ENCODE measurements at regions not wholly inside any gene's neighbourhood (a gene's known extent, or its start where the extent isn't known, plus 50 kb on each side); places are given as distances from the start of the nearest gene placed in this dataset.

DNA sequence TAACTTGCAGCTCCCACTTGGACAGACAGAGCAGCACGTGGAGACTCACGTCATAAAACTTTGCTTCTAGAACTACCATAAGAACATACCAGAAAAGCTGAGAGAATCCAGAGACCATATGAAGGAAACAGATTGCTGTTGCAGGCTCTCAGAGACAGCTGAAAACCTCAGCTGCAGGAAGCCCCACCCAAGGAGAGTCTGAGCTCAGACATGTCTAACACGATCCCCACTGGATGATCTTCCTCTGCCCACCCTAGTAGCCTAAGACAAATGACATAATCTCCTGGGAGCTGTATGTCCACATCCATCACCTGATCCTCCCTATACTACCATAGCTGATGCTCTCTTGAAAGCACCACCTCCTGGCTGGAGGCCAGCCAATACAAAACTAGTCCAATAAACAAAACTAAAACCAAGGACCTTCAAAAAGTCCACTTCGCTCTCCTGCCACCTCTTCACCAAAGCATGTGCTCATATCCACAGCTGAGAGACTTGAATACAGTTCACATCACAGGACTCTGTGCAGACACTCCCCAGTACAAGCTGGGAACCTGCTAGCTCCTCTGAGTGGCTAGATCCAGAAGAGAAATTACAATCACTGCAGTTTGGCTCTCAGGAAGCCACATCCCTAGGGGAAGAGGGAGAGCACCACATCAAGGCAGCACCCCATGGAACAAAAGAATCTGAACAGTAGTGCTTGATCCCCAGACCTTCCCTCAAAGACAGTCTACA is 257.4 kb downstream of the TRIM36 start:
- Histone ChIP-seq H3K4me1 (ENCODE audit: control insufficient read depth, extremely low read depth, insufficient read depth, low read length) (no peaks in the 10 kb centered on the region), H3K79me2 (ENCODE audit: control insufficient read depth, insufficient read depth, low read length) (no peaks in the 10 kb centered on the region), H4K20me1 (ENCODE audit: control insufficient read depth, extremely low read depth, insufficient read depth, low read length) (no peaks in the 10 kb centered on the region), H3K9ac (ENCODE audit: insufficient read depth, low read length) (no peak overlapping the region), H2AFZ (ENCODE audit: low read length) (no peak overlapping the region), H3K9me3 (ENCODE audit: control insufficient read depth, insufficient read depth, low read depth, low read length) (no peaks in the 10 kb centered on the region), H3K27me3 (ENCODE audit: control insufficient read depth, insufficient read depth, low read length) (no peaks in the 10 kb centered on the region), H3K36me3 (ENCODE audit: control insufficient read depth, insufficient read depth, low read length) (no peaks in the 10 kb centered on the region), H3K4me2 (ENCODE audit: extremely low read depth, insufficient read depth, low read length) (no peak overlapping the region), H3K4me3 (replicated peaks in 1 of 4; ENCODE audit: control extremely low read depth in 1 of 4, insufficient read depth in 1 of 4, low read depth in 3 of 4, low read length in 4 of 4) (no peak overlapping the region), H3K27ac (ENCODE audit: insufficient read depth, low read length) (no peak overlapping the region)
- no peak for DNase-seq (ENCODE audit: low read depth in 2 of 2)
- TF ChIP-seq EZH2 (IDR thresholded peaks at IDR 0.05; ENCODE audit: low read length, missing control alignments), result no peak
- TF ChIP-seq, protein P1, sequence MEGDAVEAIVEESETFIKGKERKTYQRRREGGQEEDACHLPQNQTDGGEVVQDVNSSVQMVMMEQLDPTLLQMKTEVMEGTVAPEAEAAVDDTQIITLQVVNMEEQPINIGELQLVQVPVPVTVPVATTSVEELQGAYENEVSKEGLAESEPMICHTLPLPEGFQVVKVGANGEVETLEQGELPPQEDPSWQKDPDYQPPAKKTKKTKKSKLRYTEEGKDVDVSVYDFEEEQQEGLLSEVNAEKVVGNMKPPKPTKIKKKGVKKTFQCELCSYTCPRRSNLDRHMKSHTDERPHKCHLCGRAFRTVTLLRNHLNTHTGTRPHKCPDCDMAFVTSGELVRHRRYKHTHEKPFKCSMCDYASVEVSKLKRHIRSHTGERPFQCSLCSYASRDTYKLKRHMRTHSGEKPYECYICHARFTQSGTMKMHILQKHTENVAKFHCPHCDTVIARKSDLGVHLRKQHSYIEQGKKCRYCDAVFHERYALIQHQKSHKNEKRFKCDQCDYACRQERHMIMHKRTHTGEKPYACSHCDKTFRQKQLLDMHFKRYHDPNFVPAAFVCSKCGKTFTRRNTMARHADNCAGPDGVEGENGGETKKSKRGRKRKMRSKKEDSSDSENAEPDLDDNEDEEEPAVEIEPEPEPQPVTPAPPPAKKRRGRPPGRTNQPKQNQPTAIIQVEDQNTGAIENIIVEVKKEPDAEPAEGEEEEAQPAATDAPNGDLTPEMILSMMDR (conservative IDR thresholded peaks at IDR 0.05 in 1 of 2, IDR thresholded peaks at IDR 0.05 in 1 of 2; ENCODE audit: low read depth in 1 of 2, low read length in 2 of 2), result no peak

DNA sequence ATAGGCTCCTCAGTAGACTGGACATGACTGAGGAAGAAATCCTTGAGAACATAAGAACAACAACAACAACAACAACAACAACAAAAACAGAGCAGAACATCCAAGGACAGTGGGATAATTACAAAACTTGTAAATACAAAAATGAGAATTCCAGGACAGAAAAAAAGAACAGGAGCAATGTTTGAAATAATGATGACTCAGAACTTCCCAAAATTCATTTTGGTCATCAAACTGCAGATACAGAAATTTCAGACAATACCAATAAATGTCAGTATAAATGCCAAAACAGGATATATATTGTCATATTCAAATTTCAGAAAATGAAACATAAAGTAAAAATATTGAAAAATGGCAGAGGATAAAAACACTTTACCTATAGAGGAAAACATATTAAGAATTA is 259.0 kb downstream of the TRIM36 start:
- Histone ChIP-seq H3K79me2 (ENCODE audit: control insufficient read depth, insufficient read depth, low read length) (no peaks in the 10 kb centered on the region), H3K36me3 (ENCODE audit: control insufficient read depth, insufficient read depth, low read length) (no peaks in the 10 kb centered on the region), H3K27me3 (ENCODE audit: control insufficient read depth, insufficient read depth, low read length) (no peaks in the 10 kb centered on the region), H3K4me3 (replicated peaks in 1 of 4; ENCODE audit: control extremely low read depth in 1 of 4, insufficient read depth in 1 of 4, low read depth in 3 of 4, low read length in 4 of 4) (no peak overlapping the region), H4K20me1 (ENCODE audit: control insufficient read depth, extremely low read depth, insufficient read depth, low read length) (no peaks in the 10 kb centered on the region), H3K27ac (ENCODE audit: insufficient read depth, low read length) (no peak overlapping the region), H3K4me2 (ENCODE audit: extremely low read depth, insufficient read depth, low read length) (no peak overlapping the region), H2AFZ (ENCODE audit: low read length) (no peak overlapping the region), H3K9me3 (ENCODE audit: control insufficient read depth, insufficient read depth, low read depth, low read length) (no peaks in the 10 kb centered on the region), H3K4me1 (ENCODE audit: control insufficient read depth, extremely low read depth, insufficient read depth, low read length) (no peaks in the 10 kb centered on the region), H3K9ac (ENCODE audit: insufficient read depth, low read length) (no peak overlapping the region)
- DNase-seq (ENCODE audit: low read depth in 2 of 2), result no peak
- TF ChIP-seq, protein P1 (conservative IDR thresholded peaks at IDR 0.05 in 1 of 2, IDR thresholded peaks at IDR 0.05 in 1 of 2; ENCODE audit: low read depth in 1 of 2, low read length in 2 of 2), result no peak
- TF ChIP-seq EZH2 (IDR thresholded peaks at IDR 0.05; ENCODE audit: low read length, missing control alignments), result no peak

GRCh38 chr5:114909424-114909823 is 260.3 kb downstream of the TRIM36 start:
- no peak overlapping the region for H3K9ac ChIP-seq (ENCODE audit: insufficient read depth, low read length)
- no peak overlapping the region for H3K4me3 ChIP-seq (replicated peaks in 1 of 4; ENCODE audit: control extremely low read depth in 1 of 4, insufficient read depth in 1 of 4, low read depth in 3 of 4, low read length in 4 of 4)
- TF ChIP-seq EZH2 (IDR thresholded peaks at IDR 0.05; ENCODE audit: low read length, missing control alignments), result no peak
- TF ChIP-seq, protein P1 (conservative IDR thresholded peaks at IDR 0.05 in 1 of 2, IDR thresholded peaks at IDR 0.05 in 1 of 2; ENCODE audit: low read depth in 1 of 2, low read length in 2 of 2), result no peak
- no peak for DNase-seq (ENCODE audit: low read depth in 2 of 2)
- no peak overlapping the region for H3K4me2 ChIP-seq (ENCODE audit: extremely low read depth, insufficient read depth, low read length)
- H4K20me1 ChIP-seq (ENCODE audit: control insufficient read depth, extremely low read depth, insufficient read depth, low read length), result no peaks in the 10 kb centered on the region
- no peaks in the 10 kb centered on the region for H3K4me1 ChIP-seq (ENCODE audit: control insufficient read depth, extremely low read depth, insufficient read depth, low read length)
- H2AFZ ChIP-seq (ENCODE audit: low read length), result no peak overlapping the region
- H3K9me3 ChIP-seq (ENCODE audit: control insufficient read depth, insufficient read depth, low read depth, low read length), result no peaks in the 10 kb centered on the region
- no peaks in the 10 kb centered on the region for H3K79me2 ChIP-seq (ENCODE audit: control insufficient read depth, insufficient read depth, low read length)
- no peaks in the 10 kb centered on the region for H3K27me3 ChIP-seq (ENCODE audit: control insufficient read depth, insufficient read depth, low read length)
- no peak overlapping the region for H3K27ac ChIP-seq (ENCODE audit: insufficient read depth, low read length)
- H3K36me3 ChIP-seq (ENCODE audit: control insufficient read depth, insufficient read depth, low read length), result no peaks in the 10 kb centered on the region

All from fibroblast of lung (primary cell).